ENCODE measurements at regions not wholly inside any gene's neighbourhood (a gene's known extent, or its start where the extent isn't known, plus 50 kb on each side); places are given as distances from the start of the nearest gene placed in this dataset.

DNA sequence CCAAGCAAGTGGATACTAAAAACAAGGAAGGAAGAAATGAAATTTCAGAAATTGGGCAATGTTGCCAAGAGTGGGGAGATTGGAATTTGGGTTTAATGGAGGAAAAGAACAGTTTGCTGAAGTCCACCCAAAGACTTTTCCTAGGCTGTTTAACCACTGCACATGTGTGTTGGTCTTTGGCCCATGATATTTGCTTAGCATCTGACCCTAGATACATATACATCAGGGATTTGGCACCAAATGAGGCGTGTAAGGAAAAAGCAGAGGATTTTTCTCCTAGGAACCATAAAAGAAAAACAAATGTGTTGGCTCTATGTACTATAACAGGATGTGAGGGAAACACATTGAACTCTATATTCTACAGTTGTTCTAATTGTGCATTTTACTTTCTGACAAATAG, 80.7 kb upstream of the CD28 start:
- TF ChIP-seq RAD21 (IDR thresholded peaks at IDR 0.05 in 1 of 2, conservative IDR thresholded peaks at IDR 0.05 in 1 of 2; ENCODE audit: low read depth in 2 of 2, low read length in 2 of 2) (no peak), POLR2A (IDR thresholded peaks at IDR 0.05; ENCODE audit: control extremely low read depth in 1 of 2, low read depth in 2 of 2, low read length in 2 of 2) (no peak), YY1 (IDR thresholded peaks at IDR 0.05; ENCODE audit: low read depth, low read length) (no peak), CBX8 (IDR thresholded peaks at IDR 0.05; ENCODE audit: borderline replicate concordance, low read depth, low read length) (no peak)
